GM10266 (cell line): ENCODE measurements at regions not wholly inside any gene's neighbourhood (a gene's known extent, or its start where the extent isn't known, plus 50 kb on each side); places are given as distances from the start of the nearest gene placed in this dataset.

Source experiments
- DNase-seq: peaks from one replicate; pipeline ENCODE4 v3.0.0; 2012; ENCODE audit errors: extremely low spot score
- CTCF ChIP-seq: IDR thresholded peaks from 2 replicates; pipeline ENCODE4 v1.5.1; 2012; ENCODE audit warnings: mild to moderate bottlenecking, low read depth; ENCODE audit not compliant: control insufficient read depth, insufficient read depth; ENCODE audit errors: missing control alignments

GRCh38 chr3:187795207-187795960, 50.1 kb upstream of the BCL6 start:
- no peak for DNase-seq
- no peak for TF ChIP-seq CTCF

- no peak for TF ChIP-seq CTCF
- DNase-seq = no peak
Observed at GRCh38 chr3:187798126-187798525, 52.9 kb upstream of the BCL6 start.

- TF ChIP-seq CTCF = no peak
- DNase-seq = no peak
Observed at GRCh38 chr3:187798531-187799530, 53.6 kb upstream of the BCL6 start.

GRCh38 chr3:187799942-187800641, 54.8 kb upstream of the BCL6 start:
- DNase-seq = peak; percentile 40
- TF ChIP-seq CTCF = no peak

- DNase-seq = no peak
- no peak for TF ChIP-seq CTCF
Observed at GRCh38 chr3:187801152-187801551, 55.9 kb upstream of the BCL6 start.

GRCh38 chr3:187802203-187802927, 57.1 kb upstream of the BCL6 start:
- no peak for TF ChIP-seq CTCF
- DNase-seq = no peak
